Endothelial cell of umbilical vein (primary cell): ENCODE measurements at regions not wholly inside any gene's neighbourhood (a gene's known extent, or its start where the extent isn't known, plus 50 kb on each side); places are given as distances from the start of the nearest gene placed in this dataset.

Experiments
- CTCF ChIP-seq, 2 donors: IDR thresholded peaks; 1 replicate in 1 of 2; 2 replicates in 1 of 2; pipeline ENCODE4 v1.5.1; 2011; ENCODE audit warnings: low read length in 2 of 2, mild to moderate bottlenecking in 2 of 2, moderate library complexity in 2 of 2, control low read depth in 1 of 2, inconsistent platforms in 1 of 2, low read depth in 1 of 2; ENCODE audit not compliant: insufficient read depth in 1 of 2; ENCODE audit errors: extremely low read depth in 1 of 2
- EZH2 ChIP-seq: IDR thresholded peaks from 2 replicates; pipeline ENCODE4 v1.6.1; 2012; ENCODE audit warnings: borderline replicate concordance, low read depth, mild to moderate bottlenecking, moderate library complexity, low read length, inconsistent platforms; ENCODE audit not compliant: severe bottlenecking
- FOS ChIP-seq: IDR thresholded peaks from 2 replicates; pipeline ENCODE4 v1.6.1; 2011; ENCODE audit warnings: mild to moderate bottlenecking, low read length, moderate library complexity, borderline replicate concordance; ENCODE audit not compliant: insufficient read depth
- POLR2A ChIP-seq: IDR thresholded peaks from 2 replicates; pipeline ENCODE4 v1.6.1; 2012; ENCODE audit warnings: low read depth, mild to moderate bottlenecking, control low read depth, low read length
- POLR2AphosphoS5 ChIP-seq: IDR thresholded peaks from 2 replicates; pipeline ENCODE4 v1.6.1; 2012; ENCODE audit warnings: low read depth, mild to moderate bottlenecking, control low read depth, low read length, moderate library complexity; ENCODE audit not compliant: insufficient read depth

GRCh38 chr15:62407962-62408361 is 242.9 kb upstream of the C2CD4B start:
- TF ChIP-seq POLR2A (no peak), CTCF (IDR thresholded peaks at IDR 0.05; ENCODE audit: extremely low read depth in 1 of 2, insufficient read depth in 1 of 2, low read depth in 1 of 2, low read length in 2 of 2) (no peak), POLR2AphosphoS5 (no peak), EZH2 (no peak), FOS (no peak)
